Ishikawa (cell line): ENCODE measurements at regions not wholly inside any gene's neighbourhood (a gene's known extent, or its start where the extent isn't known, plus 50 kb on each side); places are given as distances from the start of the nearest gene placed in this dataset.

ENCODE experiments used
- CEBPB ChIP-seq: IDR thresholded peaks from 2 replicates; pipeline ENCODE4 v1.6.1; 2012
- CREB1 ChIP-seq: IDR thresholded peaks from 2 replicates; pipeline ENCODE4 v1.6.1; 2012; ENCODE audit warnings: low read depth
- EGR1 ChIP-seq: IDR thresholded peaks from 2 replicates; pipeline ENCODE4 v1.6.1; 2012
- EP300 ChIP-seq: IDR thresholded peaks from 2 replicates; pipeline ENCODE4 v1.6.1; 2012; ENCODE audit warnings: borderline replicate concordance
- FOXM1 ChIP-seq: IDR thresholded peaks from 2 replicates; pipeline ENCODE4 v1.6.1; 2012; ENCODE audit warnings: low read depth, borderline replicate concordance
- MAX ChIP-seq: IDR thresholded peaks from 2 replicates; pipeline ENCODE4 v1.6.1; 2012
- NFIC ChIP-seq: IDR thresholded peaks from 2 replicates; pipeline ENCODE4 v1.6.1; 2012
- RAD21 ChIP-seq: IDR thresholded peaks from 2 replicates; pipeline ENCODE4 v1.6.1; 2012; ENCODE audit warnings: low read depth
- REST ChIP-seq: IDR thresholded peaks from 2 replicates; pipeline ENCODE4 v1.6.1; 2012; ENCODE audit warnings: low read depth, mild to moderate bottlenecking
- TAF1 ChIP-seq: IDR thresholded peaks from 2 replicates; pipeline ENCODE4 v1.6.1; 2012; ENCODE audit warnings: low read depth, mild to moderate bottlenecking
- TCF12 ChIP-seq: IDR thresholded peaks from 2 replicates; pipeline ENCODE4 v1.6.1; 2012; ENCODE audit warnings: low read depth
- TEAD4 ChIP-seq: IDR thresholded peaks from 2 replicates; pipeline ENCODE4 v1.6.1; 2012
- USF1 ChIP-seq: IDR thresholded peaks from 2 replicates; pipeline ENCODE4 v1.6.1; 2012
- YY1 ChIP-seq: IDR thresholded peaks from 2 replicates; pipeline ENCODE4 v1.6.1; 2012; ENCODE audit warnings: low read depth
- ZBTB7A ChIP-seq: IDR thresholded peaks from 2 replicates; pipeline ENCODE4 v1.6.1; 2012; ENCODE audit warnings: low read depth

- TF ChIP-seq ZBTB7A (no peak), FOXM1 (no peak), USF1 (no peak), TAF1 (no peak), EGR1 (no peak), NFIC (no peak), CREB1 (no peak), RAD21 (no peak), MAX (no peak), TCF12 (no peak), YY1 (no peak)
Observed at GRCh38 chr14:42368234-42368633, 761.6 kb downstream of the LRFN5 start.

GRCh38 chr14:42353315-42353714, 746.6 kb downstream of the LRFN5 start:
- TF ChIP-seq TCF12, result no peak
- no peak for TF ChIP-seq TAF1
- no peak for TF ChIP-seq FOXM1
- TF ChIP-seq NFIC, result no peak
- TF ChIP-seq TEAD4, result no peak
- TF ChIP-seq EGR1, result no peak
- TF ChIP-seq RAD21, result no peak
- TF ChIP-seq MAX, result no peak
- no peak for TF ChIP-seq USF1
- no peak for TF ChIP-seq REST
- no peak for TF ChIP-seq ZBTB7A

GRCh38 chr14:42335918-42336317, 729.2 kb downstream of the LRFN5 start:
- TF ChIP-seq EGR1 (no peak), USF1 (no peak), MAX (no peak), TAF1 (no peak), REST (no peak), TEAD4 (no peak), CREB1 (no peak), ZBTB7A (no peak), FOXM1 (no peak), CEBPB (no peak)

GRCh38 chr14:42334931-42335330, 728.3 kb downstream of the LRFN5 start:
- TF ChIP-seq NFIC, result no peak
- TF ChIP-seq CREB1, result no peak
- no peak for TF ChIP-seq EP300
- TF ChIP-seq REST, result no peak

- no peak for TF ChIP-seq CREB1
Observed at GRCh38 chr14:42323426-42323825, 716.8 kb downstream of the LRFN5 start.
